IMR-90 (cell line): ENCODE measurements at regions not wholly inside any gene's neighbourhood (a gene's known extent, or its start where the extent isn't known, plus 50 kb on each side); places are given as distances from the start of the nearest gene placed in this dataset.

ENCODE experiments used
- ATAC-seq: fragments of 200-7000 bp; cut with Tn5 transposase; 2 replicates; pipeline ENCODE4 v1.9.1; 2020; ENCODE audit warnings: low read depth, mild to moderate bottlenecking, moderate library complexity
- BruUV-seq: library from RNA; stranded (reverse); fragments of 400-500 nt; replicated peaks from 2 replicates; lab custom pipeline; 2021; lab: Mats Ljungman, UMichigan
- CTCF ChIA-PET: fragments of 300-600 bp; formaldehyde crosslinking; extraction: SDS; loops from one replicate; lab custom pipeline; 2021; ENCODE audit warnings: antibody characterized with exemption; lab: Yijun Ruan, JAX
- POLR2A ChIA-PET: fragments of 300-600 bp; sonication (Branson Sonifier 250); formaldehyde crosslinking; loops from one replicate; lab custom pipeline; 2022; ENCODE audit warnings: antibody characterized with exemption; ENCODE audit not compliant: unreplicated experiment; lab: Charles Lee
- DNase-seq: peaks from one replicate; pipeline ENCODE4 v3.0.0; 2013
- H2AFZ ChIP-seq: replicated peaks from 2 replicates; pipeline ENCODE3; 2013; ENCODE audit warnings: low read length, mild to moderate bottlenecking; ENCODE audit not compliant: poor library complexity
- H2AK5ac ChIP-seq: 2 replicates; pipeline ENCODE4 v1.6.1; 2013; ENCODE audit warnings: low read depth, low read length, inconsistent platforms
- H2AK9ac ChIP-seq: replicated peaks from 2 replicates; pipeline ENCODE3; 2013; ENCODE audit warnings: mild to moderate bottlenecking, low read depth, low read length, moderate library complexity; ENCODE audit not compliant: poor library complexity
- H2BK120ac ChIP-seq: 2 replicates; pipeline ENCODE4 v1.6.1; 2013; ENCODE audit warnings: low read depth, low read length, inconsistent platforms
- H2BK15ac ChIP-seq: 3 replicates; pipeline ENCODE4 v1.6.1; 2013; ENCODE audit warnings: low read depth, low read length, inconsistent platforms
- H2BK20ac ChIP-seq: 2 replicates; pipeline ENCODE4 v1.6.1; 2013; ENCODE audit warnings: low read depth, mild to moderate bottlenecking, inconsistent platforms, low read length, moderate library complexity
- H2BK5ac ChIP-seq: 2 replicates; pipeline ENCODE4 v1.6.1; 2013; ENCODE audit warnings: mild to moderate bottlenecking, low read depth, low read length, inconsistent platforms; ENCODE audit not compliant: poor library complexity, severe bottlenecking
- H3K14ac ChIP-seq: replicated peaks from 2 replicates; pipeline ENCODE4 v1.6.1; 2013; ENCODE audit warnings: low read depth, low read length, inconsistent platforms
- H3K18ac ChIP-seq: 2 replicates; pipeline ENCODE4 v1.6.1; 2013; ENCODE audit warnings: low read depth, low read length, control low read depth
- H3K23ac ChIP-seq: 2 replicates; pipeline ENCODE4 v1.6.1; 2013; ENCODE audit warnings: low read depth, low read length, inconsistent platforms
- H3K27ac ChIP-seq: 2 replicates; pipeline ENCODE4 v1.5.1; 2013; ENCODE audit warnings: mild to moderate bottlenecking, control low read depth, low read length; ENCODE audit not compliant: insufficient read depth
- H3K27me3 ChIP-seq: 2 replicates; pipeline ENCODE4 v1.6.1; 2013; ENCODE audit warnings: low read length; ENCODE audit not compliant: control insufficient read depth, insufficient read depth
- H3K36me3 ChIP-seq: 2 replicates; pipeline ENCODE4 v1.6.1; 2013; ENCODE audit warnings: low read length, mixed read lengths; ENCODE audit not compliant: control insufficient read depth, insufficient read depth
- H3K4ac ChIP-seq: 2 replicates; pipeline ENCODE4 v1.6.1; 2013; ENCODE audit warnings: low read depth, low read length, inconsistent platforms
- H3K4me1 ChIP-seq: 2 replicates; pipeline ENCODE4 v1.6.1; 2013; ENCODE audit warnings: low read length, mixed read lengths; ENCODE audit not compliant: control insufficient read depth, insufficient read depth
- H3K4me2 ChIP-seq: 2 replicates; pipeline ENCODE4 v1.6.1; 2013; ENCODE audit warnings: low read depth, mild to moderate bottlenecking, control low read depth, low read length, moderate library complexity
- H3K4me3 ChIP-seq: 2 replicates; pipeline ENCODE4 v1.5.1; 2013; ENCODE audit warnings: low read depth, mild to moderate bottlenecking, control low read depth, low read length, moderate library complexity; ENCODE audit not compliant: insufficient read depth
- H3K56ac ChIP-seq: 2 replicates; pipeline ENCODE4 v1.6.1; 2013; ENCODE audit warnings: low read length, inconsistent platforms; ENCODE audit not compliant: insufficient read depth; ENCODE audit errors: extremely low read depth
- H3K79me1 ChIP-seq, 2 experiments: 2 replicates each; pipeline ENCODE4 v1.6.1; 2013; ENCODE audit warnings: low read length in 2 of 2, inconsistent platforms in 1 of 2, low read depth in 1 of 2
- H3K9ac ChIP-seq: 2 replicates; pipeline ENCODE4 v1.6.1; 2013; ENCODE audit warnings: low read depth, low read length, control low read depth
- H3K9me1 ChIP-seq: 2 replicates; pipeline ENCODE4 v1.6.1; 2013; ENCODE audit warnings: low read length, inconsistent platforms; ENCODE audit not compliant: insufficient read depth
- H3K9me3 ChIP-seq: 2 replicates; pipeline ENCODE4 v1.6.1; 2013; ENCODE audit warnings: low read length; ENCODE audit not compliant: control insufficient read depth, insufficient read depth
- H4K20me1 ChIP-seq: 2 replicates; pipeline ENCODE4 v1.6.1; 2013; ENCODE audit warnings: low read length, inconsistent platforms; ENCODE audit not compliant: insufficient read depth
- H4K5ac ChIP-seq: 2 replicates; pipeline ENCODE4 v1.6.1; 2013; ENCODE audit warnings: mild to moderate bottlenecking, low read depth, low read length, control low read depth
- H4K8ac ChIP-seq, 2 experiments: 2 replicates each; pipeline ENCODE4 v1.6.1; 2013; ENCODE audit warnings: low read depth in 2 of 2, low read length in 2 of 2, control low read depth in 1 of 2, inconsistent platforms in 1 of 2
- H4K91ac ChIP-seq: 2 replicates; pipeline ENCODE4 v1.6.1; 2013; ENCODE audit warnings: low read depth, low read length, inconsistent platforms; ENCODE audit not compliant: insufficient read depth
- BHLHE40 ChIP-seq: fragments of 150-350 bp; IDR thresholded peaks from 2 replicates; pipeline ENCODE4 v1.6.1; 2016; ENCODE audit warnings: mild to moderate bottlenecking, low read depth, low read length
- CHD1 ChIP-seq: IDR thresholded peaks from 2 replicates; pipeline ENCODE4 v1.6.1; 2012; ENCODE audit warnings: low read depth, low read length, improper control_type of control experiment
- ELK1 ChIP-seq: fragments of 150-350 bp; IDR thresholded peaks from 2 replicates; pipeline ENCODE4 v1.6.1; 2016; ENCODE audit warnings: low read depth, mild to moderate bottlenecking, low read length, moderate library complexity, borderline replicate concordance
- NFE2L2 ChIP-seq: fragments of 150-350 bp; IDR thresholded peaks from 2 replicates; pipeline ENCODE4 v1.6.1; 2016; ENCODE audit warnings: low read depth, mild to moderate bottlenecking, low read length
- RAD21 ChIP-seq: IDR thresholded peaks from 2 replicates; pipeline ENCODE4 v1.6.1; 2012; ENCODE audit warnings: low read length, improper control_type of control experiment
- SMC3 ChIP-seq: fragments of 150-350 bp; IDR thresholded peaks from 2 replicates; pipeline ENCODE4 v1.6.1; 2016; ENCODE audit warnings: low read depth, mild to moderate bottlenecking, antibody characterized with exemption, low read length, moderate library complexity
- WGBS, 2 experiments: methylation state at CpG; one replicate each; pipeline versions ENCODE4 v1.1.5 to v1.1.7; 2013; ENCODE audit warnings: missing lambda C conversion rate in 2 of 2; ENCODE audit not compliant: insufficient read length in 1 of 2; ENCODE audit errors: extremely low coverage in 2 of 2; 5-methylcytosine and 5-hydroxymethylcytosine counted together
- dilution Hi-C: fragments of 300-500 bp; cut with HindIII; formaldehyde crosslinking; loops from one replicate; pipeline ENCODE4 v1.14.3; 2018; ENCODE audit warnings: low sequenced_read_pairs; ENCODE audit not compliant: unreplicated experiment
- in situ Hi-C: fragments of 300-500 bp; cut with MboI; formaldehyde crosslinking; loops from 3 replicates; pipeline ENCODE4 v1.14.3; 2019; ENCODE audit warnings: low sequenced_read_pairs, inconsistent platforms, mixed read lengths
- intact Hi-C: fragments of 100-400 bp; cut with micrococcal nuclease; formaldehyde crosslinking; loops from 2 replicates; pipeline ENCODE4 v1.10.0; 2022
- TF ChIP-seq, protein P1 (sequence below): fragments of 150-350 bp; IDR thresholded peaks from 2 replicates; pipeline ENCODE4 v1.6.1; 2017; ENCODE audit warnings: mild to moderate bottlenecking, antibody characterized with exemption, low read length, low read depth

- intact Hi-C loops, result no loop called here
- ATAC-seq, result peak; percentile 32
- H2AK5ac ChIP-seq, result no peak overlapping the region
- dilution Hi-C loops, result no loop called here
- H3K14ac ChIP-seq, result 0 out of 2 replicates have a peak overlapping the region, but pooled peaks have one; percentile 23
- peak overlapping the region; percentile 39; the same call in 1 of the 2 replicates for H4K5ac ChIP-seq
- H3K27me3 ChIP-seq, result no peaks in the 10 kb centered on the region
- H3K36me3 ChIP-seq, result no peaks in the 10 kb centered on the region
- H2BK5ac ChIP-seq, result no peak overlapping the region
- no peak overlapping the region for H3K56ac ChIP-seq
- peaks cover 7% of the 10 kb centered on the region for H3K4me1 ChIP-seq
- no peak overlapping the region for H4K91ac ChIP-seq
- no peak overlapping the region for H2BK15ac ChIP-seq
- H2BK20ac ChIP-seq, result 0 out of 2 replicates have a peak overlapping the region, but pooled peaks have one; percentile 4
- H3K9ac ChIP-seq, result no peak overlapping the region
- no TSS peak for BruUV-seq
- 0 out of 4 replicates have a peak overlapping the region, but pooled peaks of 1 of the 2 experiments have one; percentile 16 for H4K8ac ChIP-seq
- no peak overlapping the region for H3K23ac ChIP-seq
- CTCF ChIA-PET, result no interaction called here
- H3K9me1 ChIP-seq, result no peaks in the 10 kb centered on the region
- no peaks in the 10 kb centered on the region for H3K9me3 ChIP-seq
- H3K4me2 ChIP-seq, result no peak overlapping the region
- no peak overlapping the region for H3K27ac ChIP-seq
- in situ Hi-C loops, result no loop called here
- H4K20me1 ChIP-seq, result no peaks in the 10 kb centered on the region
- TF ChIP-seq NFE2L2 (no peak), RAD21 (no peak), ELK1 (no peak), CHD1 (no peak), SMC3 (no peak), BHLHE40 (no peak)
- TF ChIP-seq, protein P1, sequence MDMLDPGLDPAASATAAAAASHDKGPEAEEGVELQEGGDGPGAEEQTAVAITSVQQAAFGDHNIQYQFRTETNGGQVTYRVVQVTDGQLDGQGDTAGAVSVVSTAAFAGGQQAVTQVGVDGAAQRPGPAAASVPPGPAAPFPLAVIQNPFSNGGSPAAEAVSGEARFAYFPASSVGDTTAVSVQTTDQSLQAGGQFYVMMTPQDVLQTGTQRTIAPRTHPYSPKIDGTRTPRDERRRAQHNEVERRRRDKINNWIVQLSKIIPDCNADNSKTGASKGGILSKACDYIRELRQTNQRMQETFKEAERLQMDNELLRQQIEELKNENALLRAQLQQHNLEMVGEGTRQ, result 0 out of 2 replicates have a peak, but pooled peaks have one; percentile 13
- H3K4me3 ChIP-seq, result no peak overlapping the region
- H2BK120ac ChIP-seq, result peak overlapping the region; percentile 3; the same call in 1 of the 2 replicates
- no peaks in the 10 kb centered on the region for H3K79me1 ChIP-seq
- DNase-seq, result peak; percentile 47
- H3K4ac ChIP-seq, result 0 out of 2 replicates have a peak overlapping the region, but pooled peaks have one; percentile 1
- no peak overlapping the region for H2AK9ac ChIP-seq
- peak overlapping the region; percentile 56; the same call in 1 of the 2 replicates for H3K18ac ChIP-seq
- POLR2A ChIA-PET, result no interaction called here
- WGBS, 2 experiments, result no CpG with 5 or more reads among the region's 3 CpGs
- no peak overlapping the region for H2AFZ ChIP-seq
Measured at GRCh38 chr3:55362210-55362960, 124.7 kb downstream of the WNT5A start.
